ENCODE measurements at regions not wholly inside any gene's neighbourhood (a gene's known extent, or its start where the extent isn't known, plus 50 kb on each side); places are given as distances from the start of the nearest gene placed in this dataset.

DNA sequence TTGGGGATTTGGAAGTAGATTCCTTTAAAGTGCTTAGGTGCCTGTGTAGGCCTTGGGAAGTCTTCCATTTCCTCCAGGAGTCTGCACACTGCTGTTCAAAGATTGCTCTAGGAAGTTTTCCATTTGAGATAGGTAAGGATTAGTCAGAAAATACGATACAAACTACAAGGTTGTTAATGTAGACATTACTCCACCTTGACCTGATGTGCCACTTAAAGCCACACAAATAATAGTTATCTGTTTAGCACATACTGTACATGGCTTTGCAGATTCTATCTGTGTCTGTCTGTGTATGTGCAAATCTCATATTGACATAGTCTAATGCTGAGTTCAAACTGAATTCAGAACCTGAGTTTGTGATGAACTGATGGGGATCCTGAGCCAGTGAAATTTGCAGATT lies 118.4 kb downstream of the RHOU start (continued):
- TF ChIP-seq, protein P1, sequence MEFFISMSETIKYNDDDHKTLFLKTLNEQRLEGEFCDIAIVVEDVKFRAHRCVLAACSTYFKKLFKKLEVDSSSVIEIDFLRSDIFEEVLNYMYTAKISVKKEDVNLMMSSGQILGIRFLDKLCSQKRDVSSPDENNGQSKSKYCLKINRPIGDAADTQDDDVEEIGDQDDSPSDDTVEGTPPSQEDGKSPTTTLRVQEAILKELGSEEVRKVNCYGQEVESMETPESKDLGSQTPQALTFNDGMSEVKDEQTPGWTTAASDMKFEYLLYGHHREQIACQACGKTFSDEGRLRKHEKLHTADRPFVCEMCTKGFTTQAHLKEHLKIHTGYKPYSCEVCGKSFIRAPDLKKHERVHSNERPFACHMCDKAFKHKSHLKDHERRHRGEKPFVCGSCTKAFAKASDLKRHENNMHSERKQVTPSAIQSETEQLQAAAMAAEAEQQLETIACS (CRISPR knock-in tag; IDR thresholded peaks at IDR 0.05), result no peak
- no peak for TF ChIP-seq FOXP1 (IDR thresholded peaks at IDR 0.05)
- peak; percentile 24; the same call in 1 of the 2 replicates for TF ChIP-seq FOXP1 (CRISPR knock-in tag; IDR thresholded peaks at IDR 0.05)
- no peak for TF ChIP-seq NR2F1 (CRISPR knock-in tag; IDR thresholded peaks at IDR 0.05)
- TF ChIP-seq, protein P2, sequence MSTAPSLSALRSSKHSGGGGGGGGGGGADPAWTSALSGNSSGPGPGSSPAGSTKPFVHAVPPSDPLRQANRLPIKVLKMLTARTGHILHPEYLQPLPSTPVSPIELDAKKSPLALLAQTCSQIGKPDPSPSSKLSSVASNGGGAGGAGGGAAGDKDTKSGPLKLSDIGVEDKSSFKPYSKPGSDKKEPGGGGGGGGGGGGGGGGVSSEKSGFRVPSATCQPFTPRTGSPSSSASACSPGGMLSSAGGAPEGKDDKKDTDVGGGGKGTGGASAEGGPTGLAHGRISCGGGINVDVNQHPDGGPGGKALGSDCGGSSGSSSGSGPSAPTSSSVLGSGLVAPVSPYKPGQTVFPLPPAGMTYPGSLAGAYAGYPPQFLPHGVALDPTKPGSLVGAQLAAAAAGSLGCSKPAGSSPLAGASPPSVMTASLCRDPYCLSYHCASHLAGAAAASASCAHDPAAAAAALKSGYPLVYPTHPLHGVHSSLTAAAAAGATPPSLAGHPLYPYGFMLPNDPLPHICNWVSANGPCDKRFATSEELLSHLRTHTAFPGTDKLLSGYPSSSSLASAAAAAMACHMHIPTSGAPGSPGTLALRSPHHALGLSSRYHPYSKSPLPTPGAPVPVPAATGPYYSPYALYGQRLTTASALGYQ (CRISPR knock-in tag; IDR thresholded peaks at IDR 0.05), result no peak
- TF ChIP-seq ZNF446 (CRISPR knock-in tag; IDR thresholded peaks at IDR 0.05), result no peak
- TF ChIP-seq THRA (CRISPR knock-in tag; IDR thresholded peaks at IDR 0.05; ENCODE audit: borderline replicate concordance), result peak; percentile 83; the same call in 1 of the 2 replicates
- no peak for TF ChIP-seq MTF1 (CRISPR knock-in tag; IDR thresholded peaks at IDR 0.05)
- peak; percentile 75 for TF ChIP-seq RARA (CRISPR knock-in tag; IDR thresholded peaks at IDR 0.05)
- no peak for TF ChIP-seq RBM22 (optimal IDR thresholded peaks at IDR 0.05; ENCODE audit: low read length)
- no peak for TF ChIP-seq ADNP (CRISPR knock-in tag; IDR thresholded peaks at IDR 0.05)
- TF ChIP-seq, protein P3, sequence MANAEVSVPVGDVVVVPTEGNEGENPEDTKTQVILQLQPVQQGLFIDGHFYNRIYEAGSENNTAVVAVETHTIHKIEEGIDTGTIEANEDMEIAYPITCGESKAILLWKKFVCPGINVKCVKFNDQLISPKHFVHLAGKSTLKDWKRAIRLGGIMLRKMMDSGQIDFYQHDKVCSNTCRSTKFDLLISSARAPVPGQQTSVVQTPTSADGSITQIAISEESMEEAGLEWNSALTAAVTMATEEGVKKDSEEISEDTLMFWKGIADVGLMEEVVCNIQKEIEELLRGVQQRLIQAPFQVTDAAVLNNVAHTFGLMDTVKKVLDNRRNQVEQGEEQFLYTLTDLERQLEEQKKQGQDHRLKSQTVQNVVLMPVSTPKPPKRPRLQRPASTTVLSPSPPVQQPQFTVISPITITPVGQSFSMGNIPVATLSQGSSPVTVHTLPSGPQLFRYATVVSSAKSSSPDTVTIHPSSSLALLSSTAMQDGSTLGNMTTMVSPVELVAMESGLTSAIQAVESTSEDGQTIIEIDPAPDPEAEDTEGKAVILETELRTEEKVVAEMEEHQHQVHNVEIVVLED (CRISPR knock-in tag; IDR thresholded peaks at IDR 0.05; ENCODE audit: borderline replicate concordance), result no peak
- no peak for TF ChIP-seq KIAA2018 (CRISPR knock-in tag; IDR thresholded peaks at IDR 0.05; ENCODE audit: borderline replicate concordance)
- TF ChIP-seq ZFP91 (CRISPR knock-in tag; IDR thresholded peaks at IDR 0.05; ENCODE audit: borderline replicate concordance), result no peak

Data from HepG2 (cell line).